ENCODE measurements at regions not wholly inside any gene's neighbourhood (a gene's known extent, or its start where the extent isn't known, plus 50 kb on each side); places are given as distances from the start of the nearest gene placed in this dataset.

DNA sequence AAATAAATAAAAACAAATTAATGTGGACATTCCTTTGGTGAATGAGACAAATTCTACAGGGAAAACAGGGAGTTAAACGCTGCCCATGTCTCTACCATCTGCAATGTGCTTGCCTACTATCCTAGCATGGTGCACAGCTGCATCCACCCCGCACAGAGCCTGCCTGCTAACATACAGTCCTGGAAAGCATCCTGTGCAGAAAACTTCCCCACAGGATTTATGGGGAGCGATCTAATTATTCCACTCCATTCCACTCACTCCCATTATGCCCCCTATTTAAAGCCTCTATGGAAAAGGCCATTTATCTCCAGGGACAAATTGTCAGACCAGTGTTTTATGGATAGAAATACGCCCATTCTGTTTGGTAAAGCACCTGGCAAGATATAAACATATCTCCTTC, 144.5 kb downstream of the MAF start:
- intact Hi-C loops (cut with micrococcal nuclease; ENCODE audit: unreplicated experiment) = no loop called here
- in situ Hi-C loops (cut with HindIII; ENCODE audit: extremely low pct_ligation_motif_present, low pct_unique_long_range_greater_than_20kb) = no loop called here
- CTCF ChIA-PET (ENCODE audit: low intra/inter-chr PET ratio, low total read pairs) = no interaction called here

DNA sequence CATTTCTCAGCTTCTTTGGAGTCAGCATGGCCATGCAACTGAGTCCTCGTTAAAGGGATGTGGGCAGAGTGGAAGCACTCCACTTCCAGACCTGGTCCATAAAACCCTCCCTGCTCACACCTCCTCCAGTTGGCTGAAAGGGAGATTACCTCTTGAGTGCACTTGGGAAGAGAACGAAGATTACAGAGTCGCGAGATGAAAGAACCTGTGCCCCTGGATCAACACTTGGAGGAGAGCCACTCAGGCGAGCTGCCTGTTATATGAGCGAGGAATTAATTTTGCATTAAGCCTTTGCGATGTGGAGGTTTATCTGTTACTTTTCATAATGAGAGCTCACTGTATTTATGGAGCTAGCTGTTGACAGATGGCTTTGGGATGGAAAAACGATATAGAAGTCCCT, 147.9 kb downstream of the MAF start:
- CTCF ChIA-PET (ENCODE audit: low intra/inter-chr PET ratio, low total read pairs) = no interaction called here
- FAIRE-seq (no peak), ATAC-seq (no peak), DNase-seq (ENCODE audit: low spot score) (no peak)
- in situ Hi-C loops (cut with HindIII; ENCODE audit: extremely low pct_ligation_motif_present, low pct_unique_long_range_greater_than_20kb) (no loop called here), intact Hi-C loops (cut with micrococcal nuclease; ENCODE audit: unreplicated experiment) (no loop called here)
- BruUV-seq (replicated peaks) = no TSS peak
- Histone ChIP-seq H3K27me3 (ENCODE audit: control insufficient read depth in 1 of 2, insufficient read depth in 2 of 2, low read length in 2 of 2) (peaks cover 0 to 12% of the 10 kb centered on the region in 2 experiments; a peak in 2 of 5 replicates), H3K79me2 (ENCODE audit: insufficient read depth, low read length) (no peaks in the 10 kb centered on the region), H3K4me1 (ENCODE audit: insufficient read depth, low read length) (no peaks in the 10 kb centered on the region), H3K4me2 (ENCODE audit: low read depth, low read length) (no peak overlapping the region), H2AFZ (ENCODE audit: low read length) (no peak overlapping the region), H3K4me3 (replicated peaks in 1 of 3; ENCODE audit: insufficient read depth in 1 of 3, low read depth in 2 of 3, low read length in 3 of 3) (no peak overlapping the region), H3K36me3 (replicated peaks in 1 of 2; ENCODE audit: control insufficient read depth in 1 of 2, insufficient read depth in 2 of 2, low read length in 2 of 2) (no peaks in the 10 kb centered on the region), H3K9me3 (ENCODE audit: low read length) (no peaks in the 10 kb centered on the region), H3K9ac (ENCODE audit: insufficient read depth, low read depth, low read length) (no peak overlapping the region), H4K20me1 (ENCODE audit: insufficient read depth, low read length) (no peaks in the 10 kb centered on the region), H3K27ac (ENCODE audit: extremely low read length, insufficient read depth, low read length) (no peak overlapping the region)
- 27% methylated on average over 8 of the region's 8 CpGs for WGBS (ENCODE audit: low lambda C conversion rate)
- POLR2A ChIA-PET = no interaction called here
- TF ChIP-seq ZNF563 (CRISPR knock-in tag; IDR thresholded peaks at IDR 0.05) (no peak), NFIC (IDR thresholded peaks at IDR 0.05; ENCODE audit: low read length) (no peak), NFKBIZ (CRISPR knock-in tag; IDR thresholded peaks at IDR 0.05) (no peak), MTF2 (CRISPR knock-in tag; IDR thresholded peaks at IDR 0.05; ENCODE audit: borderline replicate concordance) (no peak), HNF1A (IDR thresholded peaks at IDR 0.05; ENCODE audit: low read depth) (no peak), HNF1A (CRISPR knock-in tag; IDR thresholded peaks at IDR 0.05; ENCODE audit: borderline replicate concordance) (no peak)
- TF ChIP-seq, protein P1, sequence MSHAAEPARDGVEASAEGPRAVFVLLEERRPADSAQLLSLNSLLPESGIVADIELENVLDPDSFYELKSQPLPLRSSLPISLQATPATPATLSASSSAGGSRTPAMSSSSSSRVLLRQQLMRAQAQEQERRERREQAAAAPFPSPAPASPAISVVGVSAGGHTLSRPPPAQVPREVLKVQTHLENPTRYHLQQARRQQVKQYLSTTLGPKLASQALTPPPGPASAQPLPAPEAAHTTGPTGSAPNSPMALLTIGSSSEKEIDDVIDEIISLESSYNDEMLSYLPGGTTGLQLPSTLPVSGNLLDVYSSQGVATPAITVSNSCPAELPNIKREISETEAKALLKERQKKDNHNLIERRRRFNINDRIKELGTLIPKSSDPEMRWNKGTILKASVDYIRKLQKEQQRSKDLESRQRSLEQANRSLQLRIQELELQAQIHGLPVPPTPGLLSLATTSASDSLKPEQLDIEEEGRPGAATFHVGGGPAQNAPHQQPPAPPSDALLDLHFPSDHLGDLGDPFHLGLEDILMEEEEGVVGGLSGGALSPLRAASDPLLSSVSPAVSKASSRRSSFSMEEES (CRISPR knock-in tag; IDR thresholded peaks at IDR 0.05) = no peak
- TF ChIP-seq, protein P2, sequence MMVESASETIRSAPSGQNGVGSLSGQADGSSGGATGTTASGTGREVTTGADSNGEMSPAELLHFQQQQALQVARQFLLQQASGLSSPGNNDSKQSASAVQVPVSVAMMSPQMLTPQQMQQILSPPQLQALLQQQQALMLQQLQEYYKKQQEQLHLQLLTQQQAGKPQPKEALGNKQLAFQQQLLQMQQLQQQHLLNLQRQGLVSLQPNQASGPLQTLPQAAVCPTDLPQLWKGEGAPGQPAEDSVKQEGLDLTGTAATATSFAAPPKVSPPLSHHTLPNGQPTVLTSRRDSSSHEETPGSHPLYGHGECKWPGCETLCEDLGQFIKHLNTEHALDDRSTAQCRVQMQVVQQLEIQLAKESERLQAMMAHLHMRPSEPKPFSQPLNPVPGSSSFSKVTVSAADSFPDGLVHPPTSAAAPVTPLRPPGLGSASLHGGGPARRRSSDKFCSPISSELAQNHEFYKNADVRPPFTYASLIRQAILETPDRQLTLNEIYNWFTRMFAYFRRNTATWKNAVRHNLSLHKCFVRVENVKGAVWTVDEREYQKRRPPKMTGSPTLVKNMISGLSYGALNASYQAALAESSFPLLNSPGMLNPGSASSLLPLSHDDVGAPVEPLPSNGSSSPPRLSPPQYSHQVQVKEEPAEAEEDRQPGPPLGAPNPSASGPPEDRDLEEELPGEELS (CRISPR knock-in tag; IDR thresholded peaks at IDR 0.05) = no peak

More for the DNA sequence above, 144.5 kb downstream of the MAF start:
- Histone ChIP-seq H2AFZ (ENCODE audit: low read length) (no peak overlapping the region), H3K27me3 (ENCODE audit: control insufficient read depth in 1 of 2, insufficient read depth in 2 of 2, low read length in 2 of 2) (0 out of 5 replicates have a peak, but pooled peaks cover 0 to 2% of the 10 kb centered on the region in 2 experiments), H3K9me3 (ENCODE audit: low read length) (no peaks in the 10 kb centered on the region), H3K4me3 (replicated peaks in 1 of 3; ENCODE audit: insufficient read depth in 1 of 3, low read depth in 2 of 3, low read length in 3 of 3) (no peak overlapping the region), H4K20me1 (ENCODE audit: insufficient read depth, low read length) (no peaks in the 10 kb centered on the region), H3K4me2 (ENCODE audit: low read depth, low read length) (no peak overlapping the region), H3K9ac (ENCODE audit: insufficient read depth, low read depth, low read length) (no peak overlapping the region), H3K27ac (ENCODE audit: extremely low read length, insufficient read depth, low read length) (no peak overlapping the region), H3K36me3 (replicated peaks in 1 of 2; ENCODE audit: control insufficient read depth in 1 of 2, insufficient read depth in 2 of 2, low read length in 2 of 2) (no peaks in the 10 kb centered on the region), H3K79me2 (ENCODE audit: insufficient read depth, low read length) (no peaks in the 10 kb centered on the region), H3K4me1 (ENCODE audit: insufficient read depth, low read length) (no peaks in the 10 kb centered on the region)
- POLR2A ChIA-PET = no interaction called here
- BruUV-seq (replicated peaks) = no TSS peak
- ATAC-seq = no peak
- WGBS (ENCODE audit: low lambda C conversion rate) = 12% methylated on average over 4 of the region's 4 CpGs
- no peak for DNase-seq (ENCODE audit: low spot score)
- TF ChIP-seq NR2F1 (CRISPR knock-in tag; IDR thresholded peaks at IDR 0.05) = no peak
- TF ChIP-seq REPIN1 (CRISPR knock-in tag; IDR thresholded peaks at IDR 0.05; ENCODE audit: borderline replicate concordance, low read depth) = no peak
- TF ChIP-seq ZNF143 (CRISPR knock-in tag; IDR thresholded peaks at IDR 0.05) = no peak
- no peak for FAIRE-seq
